ENCODE measurements at regions not wholly inside any gene's neighbourhood (a gene's known extent, or its start where the extent isn't known, plus 50 kb on each side); places are given as distances from the start of the nearest gene placed in this dataset.

DNA sequence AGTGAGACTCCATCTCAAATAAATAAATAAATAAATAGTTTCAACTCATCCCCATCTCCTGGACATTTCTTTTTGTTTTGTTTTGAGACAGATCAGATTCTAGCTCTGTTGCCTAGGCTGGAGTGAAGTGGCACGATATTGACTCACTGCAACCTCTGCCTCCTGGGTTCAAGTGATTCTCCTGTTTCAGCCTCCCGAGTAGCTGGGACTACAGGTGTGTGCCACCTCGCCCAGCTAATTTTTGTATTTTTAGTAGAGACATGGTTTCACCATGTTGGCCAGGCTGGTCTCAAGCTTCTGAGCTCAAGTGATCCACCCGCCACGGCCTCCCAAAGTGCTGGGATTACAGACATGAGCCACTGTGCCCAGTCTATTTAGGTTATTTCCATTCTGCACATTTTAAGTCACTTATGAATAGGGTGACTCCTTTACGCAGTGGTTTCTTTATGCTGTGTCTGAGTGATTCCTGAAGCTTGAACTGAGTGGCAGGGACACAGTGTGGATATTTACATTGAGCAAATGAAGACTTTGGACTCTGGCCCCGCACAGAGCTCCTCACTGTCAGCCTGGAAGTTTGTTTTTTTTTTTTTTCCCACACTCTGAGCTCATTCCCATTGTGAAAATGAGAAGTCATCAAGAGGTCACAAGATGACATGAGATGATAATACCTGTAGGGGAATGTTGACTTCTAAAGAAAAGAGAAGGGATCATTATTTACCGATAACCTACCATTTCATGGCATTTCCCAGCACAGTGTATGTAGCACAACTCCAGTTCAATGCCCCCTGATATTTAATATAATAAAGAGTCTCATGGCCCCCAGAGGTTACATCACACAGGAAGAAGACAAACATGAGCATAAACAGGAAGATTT lies 72.6 kb downstream of the TBX3 start:
- no peak for TF ChIP-seq POLR2A (IDR thresholded peaks at IDR 0.05)
- TF ChIP-seq, protein P1, sequence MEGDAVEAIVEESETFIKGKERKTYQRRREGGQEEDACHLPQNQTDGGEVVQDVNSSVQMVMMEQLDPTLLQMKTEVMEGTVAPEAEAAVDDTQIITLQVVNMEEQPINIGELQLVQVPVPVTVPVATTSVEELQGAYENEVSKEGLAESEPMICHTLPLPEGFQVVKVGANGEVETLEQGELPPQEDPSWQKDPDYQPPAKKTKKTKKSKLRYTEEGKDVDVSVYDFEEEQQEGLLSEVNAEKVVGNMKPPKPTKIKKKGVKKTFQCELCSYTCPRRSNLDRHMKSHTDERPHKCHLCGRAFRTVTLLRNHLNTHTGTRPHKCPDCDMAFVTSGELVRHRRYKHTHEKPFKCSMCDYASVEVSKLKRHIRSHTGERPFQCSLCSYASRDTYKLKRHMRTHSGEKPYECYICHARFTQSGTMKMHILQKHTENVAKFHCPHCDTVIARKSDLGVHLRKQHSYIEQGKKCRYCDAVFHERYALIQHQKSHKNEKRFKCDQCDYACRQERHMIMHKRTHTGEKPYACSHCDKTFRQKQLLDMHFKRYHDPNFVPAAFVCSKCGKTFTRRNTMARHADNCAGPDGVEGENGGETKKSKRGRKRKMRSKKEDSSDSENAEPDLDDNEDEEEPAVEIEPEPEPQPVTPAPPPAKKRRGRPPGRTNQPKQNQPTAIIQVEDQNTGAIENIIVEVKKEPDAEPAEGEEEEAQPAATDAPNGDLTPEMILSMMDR (IDR thresholded peaks at IDR 0.05), result peak in 3 of 6 experiments; percentile 20 to 32 (median 21)
